ENCODE measurements at regions not wholly inside any gene's neighbourhood (a gene's known extent, or its start where the extent isn't known, plus 50 kb on each side); places are given as distances from the start of the nearest gene placed in this dataset.
A peak's percentile ranks its signal among the peaks of the same experiment; 100 is the strongest.

- no peak overlapping the region for H3K27ac ChIP-seq (replicated peaks)
- H3K27me3 ChIP-seq (ENCODE audit: insufficient read depth, poor library complexity, severe bottlenecking), result no peaks in the 10 kb centered on the region
- TF ChIP-seq POLR2AphosphoS5 (IDR thresholded peaks at IDR 0.05; ENCODE audit: low read depth) (no peak), GABPA (IDR thresholded peaks at IDR 0.05; ENCODE audit: low read depth) (no peak), SPI1 (IDR thresholded peaks at IDR 0.05; ENCODE audit: borderline replicate concordance, low read depth) (no peak), REST (IDR thresholded peaks at IDR 0.05; ENCODE audit: insufficient replicate concordance, low read depth) (no peak), CTCF (IDR thresholded peaks at IDR 0.05; ENCODE audit: insufficient read depth, low read length) (no peak)
- peak in 1 of 2 experiments; percentile 9 for DNase-seq (ENCODE audit: low read depth in 1 of 2, low spot score in 1 of 2)
- no peak overlapping the region for H3K4me3 ChIP-seq (replicated peaks; ENCODE audit: insufficient read depth, low read length)
Observed at GRCh38 chr6:90893400-90893799, 306.5 kb upstream of the MAP3K7 start.

GRCh38 chr6:90892271-90892670 lies 305.4 kb upstream of the MAP3K7 start:
- TF ChIP-seq REST (IDR thresholded peaks at IDR 0.05; ENCODE audit: insufficient replicate concordance, low read depth) (no peak), GABPA (IDR thresholded peaks at IDR 0.05; ENCODE audit: low read depth) (no peak), SPI1 (IDR thresholded peaks at IDR 0.05; ENCODE audit: borderline replicate concordance, low read depth) (no peak), POLR2AphosphoS5 (IDR thresholded peaks at IDR 0.05; ENCODE audit: low read depth) (no peak), CTCF (IDR thresholded peaks at IDR 0.05; ENCODE audit: insufficient read depth, low read length) (no peak)
- DNase-seq (ENCODE audit: low read depth in 1 of 2, low spot score in 1 of 2), result no peak

GRCh38 chr6:90891355-90891754 lies 304.5 kb upstream of the MAP3K7 start:
- Histone ChIP-seq H3K27ac (replicated peaks) (no peak overlapping the region), H3K27me3 (ENCODE audit: insufficient read depth, poor library complexity, severe bottlenecking) (no peaks in the 10 kb centered on the region), H3K4me3 (replicated peaks; ENCODE audit: insufficient read depth, low read length) (no peak overlapping the region)
- no peak for TF ChIP-seq GABPA (IDR thresholded peaks at IDR 0.05; ENCODE audit: low read depth)
- no peak for TF ChIP-seq REST (IDR thresholded peaks at IDR 0.05; ENCODE audit: insufficient replicate concordance, low read depth)
- no peak for TF ChIP-seq CTCF (IDR thresholded peaks at IDR 0.05; ENCODE audit: insufficient read depth, low read length)
- TF ChIP-seq POLR2AphosphoS5 (IDR thresholded peaks at IDR 0.05; ENCODE audit: low read depth), result no peak
- no peak for TF ChIP-seq SPI1 (IDR thresholded peaks at IDR 0.05; ENCODE audit: borderline replicate concordance, low read depth)
- DNase-seq (ENCODE audit: low read depth in 1 of 2, low spot score in 1 of 2), result no peak

More at GRCh38 chr6:90892271-90892670, 305.4 kb upstream of the MAP3K7 start:
- Histone ChIP-seq H3K4me3 (replicated peaks; ENCODE audit: insufficient read depth, low read length) (no peak overlapping the region), H3K27me3 (ENCODE audit: insufficient read depth, poor library complexity, severe bottlenecking) (no peaks in the 10 kb centered on the region), H3K27ac (replicated peaks) (no peak overlapping the region)
